Liver (tissue), 8 donors: ENCODE measurements at regions not wholly inside any gene's neighbourhood (a gene's known extent, or its start where the extent isn't known, plus 50 kb on each side); places are given as distances from the start of the nearest gene placed in this dataset.
"Not testable (repeated sequence)": the region's sequence is repeated elsewhere in the genome, so short reads cannot be mapped to it uniquely, and the experiment has no call there.

Source experiments
- DNase-seq: peaks from one replicate; pipeline ENCODE4 v3.0.0-alpha.2; 2017; ENCODE audit warnings: low spot score
- H3K27ac ChIP-seq, 2 donors: one replicate each; pipeline ENCODE4 v1.7.0; 2013; ENCODE audit warnings: inconsistent platforms in 2 of 2, low read length in 2 of 2, control low read depth in 1 of 2, low read depth in 1 of 2, mild to moderate bottlenecking in 1 of 2
- H3K27me3 ChIP-seq, 4 donors: one replicate each; pipeline versions ENCODE4 v1.6.1 to v1.7.0; 2013; ENCODE audit warnings: low read length in 3 of 4, inconsistent platforms in 1 of 4, mild to moderate bottlenecking in 1 of 4, moderate library complexity in 1 of 4; ENCODE audit not compliant: control insufficient read depth in 4 of 4, insufficient read depth in 4 of 4
- H3K36me3 ChIP-seq, 4 donors: one replicate each; pipeline versions ENCODE4 v1.6.1 to v1.7.0; 2013; ENCODE audit warnings: low read length in 3 of 4, mild to moderate bottlenecking in 3 of 4, low read depth in 1 of 4, moderate library complexity in 1 of 4; ENCODE audit not compliant: control insufficient read depth in 4 of 4, insufficient read depth in 3 of 4
- H3K4me1 ChIP-seq, 4 donors: one replicate each; pipeline versions ENCODE4 v1.6.1 to v1.7.0; 2013; ENCODE audit warnings: low read length in 3 of 4, mild to moderate bottlenecking in 3 of 4, moderate library complexity in 1 of 4; ENCODE audit not compliant: control insufficient read depth in 4 of 4, insufficient read depth in 4 of 4
- H3K4me3 ChIP-seq, 3 donors: one replicate each; pipeline versions ENCODE4 v1.6.1 to v1.7.0; 2013; ENCODE audit warnings: low read length in 3 of 3, control low read depth in 1 of 3, low read depth in 1 of 3, mild to moderate bottlenecking in 1 of 3
- H3K9ac ChIP-seq, 2 donors: one replicate each; pipeline ENCODE4 v1.7.0; 2013; ENCODE audit warnings: low read length in 2 of 2, mild to moderate bottlenecking in 2 of 2, moderate library complexity in 2 of 2, control low read depth in 1 of 2, low read depth in 1 of 2
- H3K9me3 ChIP-seq, 4 donors: one replicate each; pipeline versions ENCODE4 v1.6.1 to v1.7.0; 2013; ENCODE audit warnings: low read length in 3 of 4; ENCODE audit not compliant: control insufficient read depth in 4 of 4
- ATF3 ChIP-seq: IDR thresholded peaks from 2 replicates; pipeline ENCODE4 v1.6.1; 2016; ENCODE audit warnings: antibody characterized with exemption
- EGR1 ChIP-seq, 2 donors: IDR thresholded peaks; 2 replicates each; pipeline ENCODE4 v1.6.1; 2016 to 2018; ENCODE audit warnings: antibody characterized with exemption in 2 of 2, low read depth in 2 of 2
- FOXA1 ChIP-seq: IDR thresholded peaks from 2 replicates; pipeline ENCODE4 v1.6.1; 2016; ENCODE audit warnings: antibody characterized with exemption
- GABPA ChIP-seq, 2 donors: IDR thresholded peaks in 1 of 2; conservative IDR thresholded peaks in 1 of 2; 2 replicates each; pipeline ENCODE4 v1.6.1; 2016; ENCODE audit warnings: antibody characterized with exemption in 2 of 2, mild to moderate bottlenecking in 1 of 2, moderate library complexity in 1 of 2
- HNF4A ChIP-seq, 2 donors: conservative IDR thresholded peaks; 2 replicates each; pipeline ENCODE4 v1.6.1; 2016; ENCODE audit warnings: antibody characterized with exemption in 2 of 2, mild to moderate bottlenecking in 2 of 2
- JUND ChIP-seq, 2 donors: IDR thresholded peaks; 2 replicates each; pipeline ENCODE4 v1.6.1; 2016; ENCODE audit warnings: antibody characterized with exemption in 2 of 2
- MAX ChIP-seq: IDR thresholded peaks from 2 replicates; pipeline ENCODE4 v1.6.1; 2016; ENCODE audit warnings: antibody characterized with exemption
- NR2F2 ChIP-seq: IDR thresholded peaks from 2 replicates; pipeline ENCODE4 v1.6.1; 2016; ENCODE audit warnings: antibody characterized with exemption
- RAD21 ChIP-seq, 2 donors: IDR thresholded peaks; 2 replicates each; pipeline ENCODE4 v1.6.1; 2016; ENCODE audit warnings: antibody characterized with exemption in 2 of 2, mild to moderate bottlenecking in 2 of 2
- RXRA ChIP-seq, 2 donors: IDR thresholded peaks; 2 replicates each; pipeline ENCODE4 v1.6.1; 2017 to 2018; ENCODE audit warnings: antibody characterized with exemption in 2 of 2, mild to moderate bottlenecking in 1 of 2
- SP1 ChIP-seq: IDR thresholded peaks from 2 replicates; pipeline ENCODE4 v1.6.1; 2018; ENCODE audit warnings: antibody characterized with exemption, mild to moderate bottlenecking
- TAF1 ChIP-seq: conservative IDR thresholded peaks from 2 replicates; pipeline ENCODE4 v1.6.1; 2016; ENCODE audit warnings: antibody characterized with exemption, mild to moderate bottlenecking
- YY1 ChIP-seq: IDR thresholded peaks from 2 replicates; pipeline ENCODE4 v1.6.1; 2016; ENCODE audit warnings: antibody characterized with exemption, mild to moderate bottlenecking
- WGBS: extraction: QIAGEN DNeasy Blood & Tissue Kit; methylation state at CpG from one replicate; pipeline ENCODE4 v1.1.7; 2013; 5-methylcytosine and 5-hydroxymethylcytosine counted together
- TF ChIP-seq, protein P1 (sequence below): fragments of 150-350 bp; IDR thresholded peaks from 2 replicates; pipeline ENCODE4 v1.5.1; 2017; ENCODE audit warnings: improper control_type of control experiment, low read depth, low read length; ENCODE audit not compliant: missing input control
- TF ChIP-seq, protein P2 (sequence below): IDR thresholded peaks from 2 replicates; pipeline ENCODE4 v1.6.1; 2016; ENCODE audit warnings: antibody characterized with exemption
- donor health status: healthy.
- donor health status: healthy.
- donor health status: healthy.
- donor health status: healthy.
- donor health status: healthy.

DNA sequence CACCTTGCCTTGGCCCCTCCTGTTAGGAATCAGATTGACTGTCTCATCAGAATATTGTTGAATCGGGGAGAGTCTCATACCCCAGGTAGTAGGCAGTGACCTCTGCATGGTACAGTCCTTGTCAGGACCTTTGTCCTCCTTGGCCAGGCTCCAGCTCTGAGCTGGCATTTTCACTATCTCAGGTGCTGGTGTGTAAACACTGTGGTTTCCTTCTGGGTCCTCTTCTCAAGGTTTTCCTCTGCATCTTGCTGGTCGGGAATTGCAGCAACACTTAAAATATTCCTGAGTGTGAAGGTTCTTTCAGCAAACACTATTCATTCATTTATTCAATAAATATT lies 69.7 kb upstream of the TAMM41 start:
- H3K4me3 ChIP-seq, H3K9ac ChIP-seq, H3K36me3 ChIP-seq, H3K9me3 ChIP-seq, DNase-seq, H3K27me3 ChIP-seq, H3K4me1 ChIP-seq, H3K27ac ChIP-seq: not testable (repeated sequence)
- peak in 1 of 2 donors; percentile 8 for TF ChIP-seq HNF4A (conservative IDR thresholded peaks at IDR 0.05)
- peak; percentile 55 to 61 for TF ChIP-seq RXRA (IDR thresholded peaks at IDR 0.05)
- WGBS = 39% methylated on average over 2 of the region's 2 CpGs

GRCh38 chr3:11917051-11917450 lies 70.4 kb upstream of the TAMM41 start:
- H3K4me1 ChIP-seq = peaks cover 0 to 4% (median 1%) of the 10 kb centered on the region in 4 donors
- H3K36me3 ChIP-seq = no peaks in the 10 kb centered on the region
- H3K9me3 ChIP-seq = no peaks in the 10 kb centered on the region
- no peaks in the 10 kb centered on the region for H3K27me3 ChIP-seq
- TF ChIP-seq ATF3 = no peak
- TF ChIP-seq EGR1 (IDR thresholded peaks at IDR 0.05; ENCODE audit: low read depth in 2 of 2) = no peak
- no peak for TF ChIP-seq JUND (IDR thresholded peaks at IDR 0.05)
- no peak for TF ChIP-seq RAD21 (IDR thresholded peaks at IDR 0.05)
- TF ChIP-seq GABPA (IDR thresholded peaks at IDR 0.05 in 1 of 2, conservative IDR thresholded peaks at IDR 0.05 in 1 of 2) = no peak
- TF ChIP-seq SP1 = no peak
- TF ChIP-seq, protein P1, sequence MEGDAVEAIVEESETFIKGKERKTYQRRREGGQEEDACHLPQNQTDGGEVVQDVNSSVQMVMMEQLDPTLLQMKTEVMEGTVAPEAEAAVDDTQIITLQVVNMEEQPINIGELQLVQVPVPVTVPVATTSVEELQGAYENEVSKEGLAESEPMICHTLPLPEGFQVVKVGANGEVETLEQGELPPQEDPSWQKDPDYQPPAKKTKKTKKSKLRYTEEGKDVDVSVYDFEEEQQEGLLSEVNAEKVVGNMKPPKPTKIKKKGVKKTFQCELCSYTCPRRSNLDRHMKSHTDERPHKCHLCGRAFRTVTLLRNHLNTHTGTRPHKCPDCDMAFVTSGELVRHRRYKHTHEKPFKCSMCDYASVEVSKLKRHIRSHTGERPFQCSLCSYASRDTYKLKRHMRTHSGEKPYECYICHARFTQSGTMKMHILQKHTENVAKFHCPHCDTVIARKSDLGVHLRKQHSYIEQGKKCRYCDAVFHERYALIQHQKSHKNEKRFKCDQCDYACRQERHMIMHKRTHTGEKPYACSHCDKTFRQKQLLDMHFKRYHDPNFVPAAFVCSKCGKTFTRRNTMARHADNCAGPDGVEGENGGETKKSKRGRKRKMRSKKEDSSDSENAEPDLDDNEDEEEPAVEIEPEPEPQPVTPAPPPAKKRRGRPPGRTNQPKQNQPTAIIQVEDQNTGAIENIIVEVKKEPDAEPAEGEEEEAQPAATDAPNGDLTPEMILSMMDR = no peak
- TF ChIP-seq HNF4A (conservative IDR thresholded peaks at IDR 0.05) = no peak
- no peak for TF ChIP-seq FOXA1
- no peak for TF ChIP-seq NR2F2
- TF ChIP-seq, protein P2, sequence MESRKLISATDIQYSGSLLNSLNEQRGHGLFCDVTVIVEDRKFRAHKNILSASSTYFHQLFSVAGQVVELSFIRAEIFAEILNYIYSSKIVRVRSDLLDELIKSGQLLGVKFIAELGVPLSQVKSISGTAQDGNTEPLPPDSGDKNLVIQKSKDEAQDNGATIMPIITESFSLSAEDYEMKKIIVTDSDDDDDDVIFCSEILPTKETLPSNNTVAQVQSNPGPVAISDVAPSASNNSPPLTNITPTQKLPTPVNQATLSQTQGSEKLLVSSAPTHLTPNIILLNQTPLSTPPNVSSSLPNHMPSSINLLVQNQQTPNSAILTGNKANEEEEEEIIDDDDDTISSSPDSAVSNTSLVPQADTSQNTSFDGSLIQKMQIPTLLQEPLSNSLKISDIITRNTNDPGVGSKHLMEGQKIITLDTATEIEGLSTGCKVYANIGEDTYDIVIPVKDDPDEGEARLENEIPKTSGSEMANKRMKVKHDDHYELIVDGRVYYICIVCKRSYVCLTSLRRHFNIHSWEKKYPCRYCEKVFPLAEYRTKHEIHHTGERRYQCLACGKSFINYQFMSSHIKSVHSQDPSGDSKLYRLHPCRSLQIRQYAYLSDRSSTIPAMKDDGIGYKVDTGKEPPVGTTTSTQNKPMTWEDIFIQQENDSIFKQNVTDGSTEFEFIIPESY = no peak
- TF ChIP-seq TAF1 = no peak
- TF ChIP-seq MAX = no peak
- TF ChIP-seq YY1 = no peak
- DNase-seq = no peak
- H3K4me3 ChIP-seq = no peak overlapping the region
- H3K27ac ChIP-seq = no peak overlapping the region
- WGBS = 93% methylated on average over 11 of the region's 11 CpGs
- no peak overlapping the region for H3K9ac ChIP-seq

- Histone ChIP-seq H3K4me3 (no peak overlapping the region), H3K9me3 (no peaks in the 10 kb centered on the region), H3K9ac (no peak overlapping the region), H3K36me3 (no peaks in the 10 kb centered on the region), H3K27ac (no peak overlapping the region), H3K4me1 (peaks cover 0 to 4% (median 1%) of the 10 kb centered on the region in 4 donors), H3K27me3 (no peaks in the 10 kb centered on the region)
- TF ChIP-seq JUND (IDR thresholded peaks at IDR 0.05) (no peak), YY1 (no peak), SP1 (no peak), NR2F2 (no peak), MAX (no peak)
- TF ChIP-seq, protein P2 = no peak
- DNase-seq = no peak
- 60% methylated on average over 7 of the region's 7 CpGs for WGBS
Measured at GRCh38 chr3:11919390-11919789, 72.7 kb upstream of the TAMM41 start.
